ENCODE measurements at regions not wholly inside any gene's neighbourhood (a gene's known extent, or its start where the extent isn't known, plus 50 kb on each side); places are given as distances from the start of the nearest gene placed in this dataset.

DNA sequence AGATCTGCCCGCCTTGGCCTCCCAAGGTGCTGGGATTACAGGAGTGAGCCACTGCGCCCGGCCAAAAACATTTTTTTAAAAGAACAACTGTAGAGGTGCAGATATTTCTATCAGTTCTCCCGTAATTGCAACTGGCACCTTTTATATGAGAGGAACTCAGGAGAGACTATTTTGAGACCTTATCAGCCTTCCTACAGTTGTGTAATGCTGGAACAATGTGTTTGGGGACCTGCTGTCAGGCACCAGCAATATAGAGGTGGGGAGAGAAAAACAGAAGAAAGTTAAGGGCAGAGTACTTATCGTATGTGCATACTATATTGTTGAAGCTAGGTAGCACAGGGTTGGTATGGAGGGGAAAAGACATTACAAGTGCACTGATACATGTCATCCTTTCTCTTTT, 343.8 kb upstream of the ANKRD30A start:
- TF ChIP-seq, protein P1, sequence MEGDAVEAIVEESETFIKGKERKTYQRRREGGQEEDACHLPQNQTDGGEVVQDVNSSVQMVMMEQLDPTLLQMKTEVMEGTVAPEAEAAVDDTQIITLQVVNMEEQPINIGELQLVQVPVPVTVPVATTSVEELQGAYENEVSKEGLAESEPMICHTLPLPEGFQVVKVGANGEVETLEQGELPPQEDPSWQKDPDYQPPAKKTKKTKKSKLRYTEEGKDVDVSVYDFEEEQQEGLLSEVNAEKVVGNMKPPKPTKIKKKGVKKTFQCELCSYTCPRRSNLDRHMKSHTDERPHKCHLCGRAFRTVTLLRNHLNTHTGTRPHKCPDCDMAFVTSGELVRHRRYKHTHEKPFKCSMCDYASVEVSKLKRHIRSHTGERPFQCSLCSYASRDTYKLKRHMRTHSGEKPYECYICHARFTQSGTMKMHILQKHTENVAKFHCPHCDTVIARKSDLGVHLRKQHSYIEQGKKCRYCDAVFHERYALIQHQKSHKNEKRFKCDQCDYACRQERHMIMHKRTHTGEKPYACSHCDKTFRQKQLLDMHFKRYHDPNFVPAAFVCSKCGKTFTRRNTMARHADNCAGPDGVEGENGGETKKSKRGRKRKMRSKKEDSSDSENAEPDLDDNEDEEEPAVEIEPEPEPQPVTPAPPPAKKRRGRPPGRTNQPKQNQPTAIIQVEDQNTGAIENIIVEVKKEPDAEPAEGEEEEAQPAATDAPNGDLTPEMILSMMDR (IDR thresholded peaks at IDR 0.05; ENCODE audit: insufficient read depth, low read depth, low read length) = no peak
- TF ChIP-seq EZH2 (IDR thresholded peaks at IDR 0.05; ENCODE audit: insufficient read depth, low read length) = no peak

Measured in astrocyte (in vitro differentiated cells and primary cell).